ENCODE measurements at regions not wholly inside any gene's neighbourhood (a gene's known extent, or its start where the extent isn't known, plus 50 kb on each side); places are given as distances from the start of the nearest gene placed in this dataset.

- ATAC-seq (ENCODE audit: low read depth in 2 of 2) (no peak), DNase-seq (no peak)
- no peaks in the 10 kb centered on the region for H3K4me1 ChIP-seq (ENCODE audit: control insufficient read depth, insufficient read depth, low read length, poor library complexity, severe bottlenecking)
- H3K27me3 ChIP-seq (ENCODE audit: control insufficient read depth, insufficient read depth, low read length), result no peaks in the 10 kb centered on the region
- no peaks in the 10 kb centered on the region for H3K4me1 Mint-ChIP-seq
- H3K27ac Mint-ChIP-seq, result no peak overlapping the region
- no peak overlapping the region for H3K4me3 ChIP-seq (ENCODE audit: low read depth, low read length)
- no peaks in the 10 kb centered on the region for H3K27me3 Mint-ChIP-seq
- H3K4me3 Mint-ChIP-seq, result no peak overlapping the region
- H3K9me3 ChIP-seq (ENCODE audit: control insufficient read depth in 2 of 2, low read length in 2 of 2), result no peaks in the 10 kb centered on the region
- no peak overlapping the region for H3K27ac ChIP-seq (ENCODE audit: insufficient read depth, low read length, poor library complexity, severe bottlenecking)
- no peaks in the 10 kb centered on the region for H3K36me3 Mint-ChIP-seq
- H3K9me3 Mint-ChIP-seq, result peaks cover 0 to 15% (median 0%) of the 10 kb centered on the region in 7 donors
- no peaks in the 10 kb centered on the region for H3K36me3 ChIP-seq (ENCODE audit: control insufficient read depth, insufficient read depth, low read length)
Observed at GRCh38 chr4:60223208-60223923, 976.8 kb upstream of the ADGRL3 start.

- no peak for ATAC-seq (ENCODE audit: low read depth in 2 of 2)
Observed at GRCh38 chr4:60241866-60242265, 958.3 kb upstream of the ADGRL3 start.

GRCh38 chr4:60249784-60250183, 950.3 kb upstream of the ADGRL3 start:
- Histone ChIP-seq H3K27ac (ENCODE audit: insufficient read depth, low read length, poor library complexity, severe bottlenecking) (no peak overlapping the region), H3K27me3 (ENCODE audit: control insufficient read depth, insufficient read depth, low read length) (no peaks in the 10 kb centered on the region), H3K4me3 (ENCODE audit: low read depth, low read length) (no peak overlapping the region), H3K4me1 (ENCODE audit: control insufficient read depth, insufficient read depth, low read length, poor library complexity, severe bottlenecking) (no peaks in the 10 kb centered on the region), H3K9me3 (ENCODE audit: control insufficient read depth in 2 of 2, low read length in 2 of 2) (no peaks in the 10 kb centered on the region), H3K36me3 (ENCODE audit: control insufficient read depth, insufficient read depth, low read length) (no peaks in the 10 kb centered on the region)
- peaks cover 0 to 17% (median 7%) of the 10 kb centered on the region in 7 donors for H3K9me3 Mint-ChIP-seq
- H3K27ac Mint-ChIP-seq, result no peak overlapping the region
- no peaks in the 10 kb centered on the region for H3K36me3 Mint-ChIP-seq
- H3K27me3 Mint-ChIP-seq, result no peaks in the 10 kb centered on the region
- no peak for ATAC-seq (ENCODE audit: low read depth in 2 of 2)
- DNase-seq, result no peak
- H3K4me3 Mint-ChIP-seq, result no peak overlapping the region
- no peaks in the 10 kb centered on the region for H3K4me1 Mint-ChIP-seq

More at GRCh38 chr4:60241866-60242265, 958.3 kb upstream of the ADGRL3 start:
- H3K27me3 ChIP-seq (ENCODE audit: control insufficient read depth, insufficient read depth, low read length), result no peaks in the 10 kb centered on the region
- no peak overlapping the region for H3K27ac ChIP-seq (ENCODE audit: insufficient read depth, low read length, poor library complexity, severe bottlenecking)
- Mint-ChIP-seq H3K27ac (no peak overlapping the region), H3K4me1 (no peaks in the 10 kb centered on the region), H3K4me3 (no peak overlapping the region), H3K9me3 (peaks cover 3 to 15% (median 8%) of the 10 kb centered on the region in 7 donors), H3K36me3 (no peaks in the 10 kb centered on the region), H3K27me3 (no peaks in the 10 kb centered on the region)
- no peaks in the 10 kb centered on the region for H3K36me3 ChIP-seq (ENCODE audit: control insufficient read depth, insufficient read depth, low read length)
- no peaks in the 10 kb centered on the region for H3K9me3 ChIP-seq (ENCODE audit: control insufficient read depth in 2 of 2, low read length in 2 of 2)
- H3K4me1 ChIP-seq (ENCODE audit: control insufficient read depth, insufficient read depth, low read length, poor library complexity, severe bottlenecking), result no peaks in the 10 kb centered on the region
- DNase-seq, result no peak
- H3K4me3 ChIP-seq (ENCODE audit: low read depth, low read length), result no peak overlapping the region

GRCh38 chr4:60250657-60251056, 949.5 kb upstream of the ADGRL3 start:
- no peaks in the 10 kb centered on the region for H3K36me3 ChIP-seq (ENCODE audit: control insufficient read depth, insufficient read depth, low read length)
- no peak overlapping the region for H3K4me3 Mint-ChIP-seq
- DNase-seq (no peak), ATAC-seq (ENCODE audit: low read depth in 2 of 2) (no peak)
- H3K4me3 ChIP-seq (ENCODE audit: low read depth, low read length), result no peak overlapping the region
- no peaks in the 10 kb centered on the region for H3K27me3 ChIP-seq (ENCODE audit: control insufficient read depth, insufficient read depth, low read length)
- peaks cover 0 to 15% (median 8%) of the 10 kb centered on the region in 7 donors for H3K9me3 Mint-ChIP-seq
- no peak overlapping the region for H3K27ac Mint-ChIP-seq
- H3K27me3 Mint-ChIP-seq, result no peaks in the 10 kb centered on the region
- no peaks in the 10 kb centered on the region for H3K9me3 ChIP-seq (ENCODE audit: control insufficient read depth in 2 of 2, low read length in 2 of 2)
- H3K4me1 Mint-ChIP-seq, result no peaks in the 10 kb centered on the region
- no peaks in the 10 kb centered on the region for H3K36me3 Mint-ChIP-seq
- no peak overlapping the region for H3K27ac ChIP-seq (ENCODE audit: insufficient read depth, low read length, poor library complexity, severe bottlenecking)
- H3K4me1 ChIP-seq (ENCODE audit: control insufficient read depth, insufficient read depth, low read length, poor library complexity, severe bottlenecking), result no peaks in the 10 kb centered on the region

GRCh38 chr4:60259781-60260180, 940.3 kb upstream of the ADGRL3 start:
- H3K9me3 ChIP-seq (ENCODE audit: control insufficient read depth in 2 of 2, low read length in 2 of 2), result peaks cover 0 to 7% of the 10 kb centered on the region in 2 experiments
- DNase-seq (no peak), ATAC-seq (ENCODE audit: low read depth in 2 of 2) (no peak)
- no peak overlapping the region for H3K4me3 ChIP-seq (ENCODE audit: low read depth, low read length)
- Mint-ChIP-seq H3K4me3 (no peak overlapping the region), H3K9me3 (peaks cover 0 to 14% (median 5%) of the 10 kb centered on the region in 7 donors), H3K36me3 (no peaks in the 10 kb centered on the region), H3K27ac (no peak overlapping the region), H3K27me3 (no peaks in the 10 kb centered on the region), H3K4me1 (no peaks in the 10 kb centered on the region)
- no peaks in the 10 kb centered on the region for H3K4me1 ChIP-seq (ENCODE audit: control insufficient read depth, insufficient read depth, low read length, poor library complexity, severe bottlenecking)
- no peak overlapping the region for H3K27ac ChIP-seq (ENCODE audit: insufficient read depth, low read length, poor library complexity, severe bottlenecking)
- no peaks in the 10 kb centered on the region for H3K36me3 ChIP-seq (ENCODE audit: control insufficient read depth, insufficient read depth, low read length)
- H3K27me3 ChIP-seq (ENCODE audit: control insufficient read depth, insufficient read depth, low read length), result no peaks in the 10 kb centered on the region

GRCh38 chr4:60266505-60266904, 933.6 kb upstream of the ADGRL3 start:
- H3K27me3 Mint-ChIP-seq, result no peaks in the 10 kb centered on the region
- H3K4me3 Mint-ChIP-seq, result no peak overlapping the region
- ATAC-seq (ENCODE audit: low read depth in 2 of 2) (no peak), DNase-seq (no peak)
- no peaks in the 10 kb centered on the region for H3K27me3 ChIP-seq (ENCODE audit: control insufficient read depth, insufficient read depth, low read length)
- H3K4me1 Mint-ChIP-seq, result no peaks in the 10 kb centered on the region
- no peaks in the 10 kb centered on the region for H3K36me3 Mint-ChIP-seq
- no peaks in the 10 kb centered on the region for H3K36me3 ChIP-seq (ENCODE audit: control insufficient read depth, insufficient read depth, low read length)
- H3K9me3 ChIP-seq (ENCODE audit: control insufficient read depth in 2 of 2, low read length in 2 of 2), result peaks cover 0 to 7% of the 10 kb centered on the region in 2 experiments
- H3K9me3 Mint-ChIP-seq, result peaks cover 1 to 12% (median 5%) of the 10 kb centered on the region in 7 donors
- H3K4me1 ChIP-seq (ENCODE audit: control insufficient read depth, insufficient read depth, low read length, poor library complexity, severe bottlenecking), result no peaks in the 10 kb centered on the region
- no peak overlapping the region for H3K27ac Mint-ChIP-seq
- H3K4me3 ChIP-seq (ENCODE audit: low read depth, low read length), result no peak overlapping the region
- no peak overlapping the region for H3K27ac ChIP-seq (ENCODE audit: insufficient read depth, low read length, poor library complexity, severe bottlenecking)

- H3K36me3 ChIP-seq (ENCODE audit: control insufficient read depth, insufficient read depth, low read length), result no peaks in the 10 kb centered on the region
- H3K36me3 Mint-ChIP-seq, result no peaks in the 10 kb centered on the region
- H3K27me3 ChIP-seq (ENCODE audit: control insufficient read depth, insufficient read depth, low read length), result no peaks in the 10 kb centered on the region
- H3K9me3 ChIP-seq (ENCODE audit: control insufficient read depth in 2 of 2, low read length in 2 of 2), result no peaks in the 10 kb centered on the region
- peaks cover 7 to 25% (median 11%) of the 10 kb centered on the region in 7 donors for H3K9me3 Mint-ChIP-seq
- no peak overlapping the region for H3K4me3 Mint-ChIP-seq
- no peaks in the 10 kb centered on the region for H3K4me1 ChIP-seq (ENCODE audit: control insufficient read depth, insufficient read depth, low read length, poor library complexity, severe bottlenecking)
- H3K4me1 Mint-ChIP-seq, result no peaks in the 10 kb centered on the region
- no peak overlapping the region for H3K27ac ChIP-seq (ENCODE audit: insufficient read depth, low read length, poor library complexity, severe bottlenecking)
- H3K4me3 ChIP-seq (ENCODE audit: low read depth, low read length), result no peak overlapping the region
- no peak for ATAC-seq (ENCODE audit: low read depth in 2 of 2)
- H3K27ac Mint-ChIP-seq, result no peak overlapping the region
- no peak for DNase-seq
- H3K27me3 Mint-ChIP-seq, result no peaks in the 10 kb centered on the region
Observed at GRCh38 chr4:60296386-60296785, 903.7 kb upstream of the ADGRL3 start.

GRCh38 chr4:60313611-60314178, 886.4 kb upstream of the ADGRL3 start:
- H3K27me3 Mint-ChIP-seq, result no peaks in the 10 kb centered on the region

More at GRCh38 chr4:60313611-60314178, 886.4 kb upstream of the ADGRL3 start:
- H3K9me3 ChIP-seq (ENCODE audit: control insufficient read depth in 2 of 2, low read length in 2 of 2), result no peaks in the 10 kb centered on the region
- Mint-ChIP-seq H3K36me3 (no peaks in the 10 kb centered on the region), H3K4me3 (no peak overlapping the region), H3K9me3 (peaks cover 0 to 17% (median 8%) of the 10 kb centered on the region in 7 donors), H3K27ac (no peak overlapping the region), H3K4me1 (no peaks in the 10 kb centered on the region)
- H3K4me3 ChIP-seq (ENCODE audit: low read depth, low read length), result no peak overlapping the region
- no peak for ATAC-seq (ENCODE audit: low read depth in 2 of 2)
- no peaks in the 10 kb centered on the region for H3K27me3 ChIP-seq (ENCODE audit: control insufficient read depth, insufficient read depth, low read length)
- DNase-seq, result no peak
- no peaks in the 10 kb centered on the region for H3K4me1 ChIP-seq (ENCODE audit: control insufficient read depth, insufficient read depth, low read length, poor library complexity, severe bottlenecking)
- H3K36me3 ChIP-seq (ENCODE audit: control insufficient read depth, insufficient read depth, low read length), result no peaks in the 10 kb centered on the region
- no peak overlapping the region for H3K27ac ChIP-seq (ENCODE audit: insufficient read depth, low read length, poor library complexity, severe bottlenecking)
